ENCODE measurements at regions not wholly inside any gene's neighbourhood (a gene's known extent, or its start where the extent isn't known, plus 50 kb on each side); places are given as distances from the start of the nearest gene placed in this dataset.

DNA sequence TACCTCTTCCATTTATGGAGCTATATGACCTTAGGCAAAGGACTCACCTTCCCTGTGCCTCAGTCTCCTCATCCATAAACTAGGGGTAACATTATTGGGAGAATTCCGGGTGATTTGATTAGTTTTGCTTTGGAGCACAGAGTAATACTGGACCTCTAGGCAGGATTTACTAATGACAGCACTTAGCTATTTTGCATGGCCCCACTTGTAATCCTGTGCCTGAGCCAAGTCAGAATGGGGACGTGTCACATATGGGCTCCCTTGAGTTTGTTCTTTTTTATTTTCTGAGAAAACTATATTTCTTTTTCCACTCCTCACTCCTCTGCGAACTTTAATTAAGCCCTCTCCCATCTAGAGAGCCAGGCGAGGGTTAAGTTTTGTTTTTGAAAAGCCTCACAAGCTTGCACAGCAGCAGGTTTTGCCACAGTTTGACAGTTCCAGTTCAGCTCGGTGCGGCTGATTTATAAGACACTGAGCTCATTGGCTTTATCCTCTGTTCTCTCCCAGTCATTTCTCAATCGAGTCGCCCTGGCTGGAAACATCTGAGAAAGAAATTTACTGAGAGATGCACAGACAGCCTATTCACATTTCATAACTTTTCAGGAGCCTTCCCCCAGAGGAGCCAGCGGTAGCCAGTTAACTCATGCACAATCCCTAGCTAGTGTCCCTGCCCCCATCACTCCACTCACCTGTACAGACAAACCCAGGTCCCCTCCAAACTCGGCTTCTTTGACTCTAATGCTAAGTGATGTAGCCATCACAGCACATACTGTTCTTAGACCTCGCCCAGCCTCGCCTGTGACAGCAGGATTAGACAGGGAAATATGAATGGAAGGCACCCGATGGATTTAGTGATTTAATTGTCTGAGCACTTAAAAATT, 441.9 kb upstream of the NPVF start:
- TF ChIP-seq, protein P1, sequence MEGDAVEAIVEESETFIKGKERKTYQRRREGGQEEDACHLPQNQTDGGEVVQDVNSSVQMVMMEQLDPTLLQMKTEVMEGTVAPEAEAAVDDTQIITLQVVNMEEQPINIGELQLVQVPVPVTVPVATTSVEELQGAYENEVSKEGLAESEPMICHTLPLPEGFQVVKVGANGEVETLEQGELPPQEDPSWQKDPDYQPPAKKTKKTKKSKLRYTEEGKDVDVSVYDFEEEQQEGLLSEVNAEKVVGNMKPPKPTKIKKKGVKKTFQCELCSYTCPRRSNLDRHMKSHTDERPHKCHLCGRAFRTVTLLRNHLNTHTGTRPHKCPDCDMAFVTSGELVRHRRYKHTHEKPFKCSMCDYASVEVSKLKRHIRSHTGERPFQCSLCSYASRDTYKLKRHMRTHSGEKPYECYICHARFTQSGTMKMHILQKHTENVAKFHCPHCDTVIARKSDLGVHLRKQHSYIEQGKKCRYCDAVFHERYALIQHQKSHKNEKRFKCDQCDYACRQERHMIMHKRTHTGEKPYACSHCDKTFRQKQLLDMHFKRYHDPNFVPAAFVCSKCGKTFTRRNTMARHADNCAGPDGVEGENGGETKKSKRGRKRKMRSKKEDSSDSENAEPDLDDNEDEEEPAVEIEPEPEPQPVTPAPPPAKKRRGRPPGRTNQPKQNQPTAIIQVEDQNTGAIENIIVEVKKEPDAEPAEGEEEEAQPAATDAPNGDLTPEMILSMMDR (conservative IDR thresholded peaks at IDR 0.05; ENCODE audit: low read length): no peak
- no peak for TF ChIP-seq EZH2phosphoT487 (IDR thresholded peaks at IDR 0.05; ENCODE audit: borderline replicate concordance, low read depth, low read length)

Data from OCI-LY7 (cell line).